Nephron progenitor cell (in vitro differentiated cells): ENCODE measurements at regions not wholly inside any gene's neighbourhood (a gene's known extent, or its start where the extent isn't known, plus 50 kb on each side); places are given as distances from the start of the nearest gene placed in this dataset.
"Not testable (repeated sequence)": the region's sequence is repeated elsewhere in the genome, so short reads cannot be mapped to it uniquely, and the experiment has no call there.

Experiments
- DNase-seq: peaks from one replicate; pipeline ENCODE4 v3.0.0; 2021
- H3K27ac Mint-ChIP-seq: 2 replicates; pipeline ENCODE4 v1.8.0; 2021; ENCODE audit warnings: mild to moderate bottlenecking, moderate library complexity, mixed read lengths
- H3K27me3 Mint-ChIP-seq: 2 replicates; pipeline ENCODE4 v1.8.0; 2021; ENCODE audit warnings: mild to moderate bottlenecking, low read depth, mixed read lengths; ENCODE audit not compliant: poor library complexity
- H3K36me3 Mint-ChIP-seq: 2 replicates; pipeline ENCODE4 v1.8.0; 2021; ENCODE audit warnings: low read depth, mixed read lengths
- H3K4me1 Mint-ChIP-seq: 2 replicates; pipeline ENCODE4 v1.8.0; 2021; ENCODE audit warnings: mixed read lengths
- H3K4me3 Mint-ChIP-seq: 2 replicates; pipeline ENCODE4 v1.8.0; 2021; ENCODE audit warnings: mild to moderate bottlenecking, moderate library complexity, mixed read lengths
- H3K9me3 Mint-ChIP-seq: 2 replicates; pipeline ENCODE4 v1.8.0; 2021; ENCODE audit warnings: mild to moderate bottlenecking, moderate library complexity, mixed read lengths
- CTCF ChIP-seq: fragments of 200-600 bp; sonication (generic); IDR thresholded peaks from 2 replicates; pipeline ENCODE4 v1.5.0; 2021; ENCODE audit warnings: antibody characterized with exemption

GRCh38 chr10:78214955-78215354 is 181.3 kb downstream of the RPS24 start:
- no peak for TF ChIP-seq CTCF
- DNase-seq, result no peak
- Mint-ChIP-seq H3K4me1 (peaks cover 69% of the 10 kb centered on the region), H3K36me3 (no peaks in the 10 kb centered on the region), H3K27ac (no peak overlapping the region), H3K4me3 (no peak overlapping the region), H3K27me3 (peaks cover 25% of the 10 kb centered on the region), H3K9me3 (peaks cover 7% of the 10 kb centered on the region)

- Mint-ChIP-seq H3K36me3 (no peaks in the 10 kb centered on the region), H3K9me3 (peaks cover 12% of the 10 kb centered on the region), H3K4me3 (no peak overlapping the region), H3K4me1 (peaks cover 69% of the 10 kb centered on the region), H3K27ac (no peak overlapping the region), H3K27me3 (peaks cover 25% of the 10 kb centered on the region)
- TF ChIP-seq CTCF, result no peak
- no peak for DNase-seq
Observed at GRCh38 chr10:78215645-78216044, 182.0 kb downstream of the RPS24 start.

GRCh38 chr10:78217336-78217735 is 183.7 kb downstream of the RPS24 start:
- no peak for TF ChIP-seq CTCF
- DNase-seq, result no peak
- no peaks in the 10 kb centered on the region for H3K36me3 Mint-ChIP-seq
- H3K27ac Mint-ChIP-seq, result no peak overlapping the region
- H3K9me3 Mint-ChIP-seq, result peaks cover 12% of the 10 kb centered on the region
- H3K4me3 Mint-ChIP-seq, result no peak overlapping the region
- peaks cover 32% of the 10 kb centered on the region for H3K27me3 Mint-ChIP-seq
- peaks cover 61% of the 10 kb centered on the region for H3K4me1 Mint-ChIP-seq

- Mint-ChIP-seq H3K9me3 (peaks cover 12% of the 10 kb centered on the region), H3K27ac (no peak overlapping the region), H3K27me3 (peaks cover 32% of the 10 kb centered on the region), H3K36me3 (no peaks in the 10 kb centered on the region), H3K4me3 (no peak overlapping the region), H3K4me1 (peaks cover 67% of the 10 kb centered on the region)
- TF ChIP-seq CTCF, result no peak
- DNase-seq, result no peak
Observed at GRCh38 chr10:78218798-78219490, 185.3 kb downstream of the RPS24 start.

- peaks cover 12% of the 10 kb centered on the region for H3K9me3 Mint-ChIP-seq
- not testable (repeated sequence) for DNase-seq, H3K4me3 Mint-ChIP-seq, H3K27ac Mint-ChIP-seq, H3K36me3 Mint-ChIP-seq
- peaks cover 65% of the 10 kb centered on the region for H3K4me1 Mint-ChIP-seq
- H3K27me3 Mint-ChIP-seq, result peaks cover 26% of the 10 kb centered on the region
Observed at GRCh38 chr10:78219568-78219967, 185.9 kb downstream of the RPS24 start.

- Mint-ChIP-seq H3K4me1 (peaks cover 65% of the 10 kb centered on the region), H3K27ac (no peak overlapping the region), H3K27me3 (peaks cover 22% of the 10 kb centered on the region), H3K9me3 (peaks cover 12% of the 10 kb centered on the region), H3K36me3 (no peaks in the 10 kb centered on the region), H3K4me3 (no peak overlapping the region)
- no peak for DNase-seq
- TF ChIP-seq CTCF, result no peak
Observed at GRCh38 chr10:78220781-78221180, 187.1 kb downstream of the RPS24 start.
